A549 (cell line): ENCODE measurements at regions not wholly inside any gene's neighbourhood (a gene's known extent, or its start where the extent isn't known, plus 50 kb on each side); places are given as distances from the start of the nearest gene placed in this dataset.
A peak's percentile ranks its signal among the peaks of the same experiment; 100 is the strongest.

ENCODE experiments used
- ATAC-seq, 2 experiments: fragments of 200-7000 bp in 1 of 2; fragments of >200 bp in 1 of 2; cut with Nextera tagmentation in 1 of 2; cut with Tn5 transposase in 1 of 2; 3 replicates each; pipeline versions ENCODE4 v1.8.0 to v1.9.1; 2018 to 2020; ENCODE audit warnings: mild to moderate bottlenecking in 1 of 2, moderate library complexity in 1 of 2
- CTCF ChIA-PET: fragments of 300-600 bp; sonication (Branson Sonifier 250); formaldehyde crosslinking; extraction: SDS; loops from one replicate; lab custom pipeline; 2021; ENCODE audit warnings: antibody characterized with exemption, inconsistent platforms; lab: Yijun Ruan, JAX
- POLR2A ChIA-PET: fragments of 350-600 bp; formaldehyde crosslinking; extraction: SDS; loops from one replicate; lab custom pipeline; 2021; ENCODE audit warnings: antibody characterized with exemption, inconsistent platforms; lab: Yijun Ruan, JAX
- DNase-seq, 2 experiments: peaks; one replicate each; pipeline versions ENCODE4 v3.0.0 to v3.0.0-alpha.2; 2011 to 2016; ENCODE audit warnings: low read depth in 1 of 2, low spot score in 1 of 2
- FAIRE-seq: peaks from 2 replicates; lab custom pipeline; 2011; peaks lifted over from hg19 to GRCh38; lab: Jason Lieb, UNC
- H3K27ac ChIP-seq, 2 experiments: fragments of >200 bp; sonication (Bioruptor Twin); formaldehyde crosslinking; 3 replicates each; pipeline ENCODE4 v1.5.1; 2016 to 2017
- H3K4me1 ChIP-seq: fragments of >200 bp; sonication (Bioruptor Twin); formaldehyde crosslinking; 3 replicates; pipeline ENCODE4 v1.6.1; 2016
- H3K4me2 ChIP-seq: fragments of >200 bp; sonication (Bioruptor Twin); formaldehyde crosslinking; 3 replicates; pipeline ENCODE4 v1.6.1; 2016
- H3K4me3 ChIP-seq: fragments of >200 bp; sonication (Bioruptor Twin); formaldehyde crosslinking; 3 replicates; pipeline ENCODE4 v1.5.1; 2016
- H3K9me3 ChIP-seq: fragments of >200 bp; sonication (Bioruptor Twin); formaldehyde crosslinking; 3 replicates; pipeline ENCODE4 v1.6.1; 2016
- ATOH8 ChIP-seq: fragments of 250-450 bp; sonication (Bioruptor Pico); IDR thresholded peaks from 2 replicates; pipeline ENCODE4 v1.5.0; 2020; ENCODE audit warnings: low read depth, mild to moderate bottlenecking, moderate library complexity
- BCL3 ChIP-seq: fragments of >200 bp; sonication (Bioruptor Twin); formaldehyde crosslinking; IDR thresholded peaks from 3 replicates; pipeline ENCODE4 v1.6.1; 2016
- EHMT2 ChIP-seq: fragments of 200-600 bp; sonication (generic); IDR thresholded peaks from 2 replicates; pipeline ENCODE4 v1.6.1; 2016; ENCODE audit warnings: antibody characterized with exemption, low read depth, mild to moderate bottlenecking, moderate library complexity
- ELK1 ChIP-seq: fragments of 150-350 bp; IDR thresholded peaks from 2 replicates; pipeline ENCODE4 v1.6.1; 2014; ENCODE audit warnings: low read depth, mild to moderate bottlenecking, low read length
- ESRRA ChIP-seq: fragments of 150-350 bp; IDR thresholded peaks from 2 replicates; pipeline ENCODE4 v1.6.1; 2014; ENCODE audit warnings: mild to moderate bottlenecking, low read length, borderline replicate concordance
- GATA3 ChIP-seq: IDR thresholded peaks from 2 replicates; pipeline ENCODE4 v1.6.1; 2012; ENCODE audit warnings: borderline replicate concordance
- HDAC2 ChIP-seq: fragments of 200-600 bp; sonication (generic); IDR thresholded peaks from 2 replicates; pipeline ENCODE4 v1.6.1; 2016
- HMGXB4 ChIP-seq: fragments of 250-450 bp; sonication (Bioruptor Pico); IDR thresholded peaks from 2 replicates; pipeline ENCODE4 v1.5.0; 2021; ENCODE audit warnings: mild to moderate bottlenecking, moderate library complexity, borderline replicate concordance
- HOXA7 ChIP-seq: fragments of 250-450 bp; sonication (Bioruptor Pico); IDR thresholded peaks from 2 replicates; pipeline ENCODE4 v1.5.0; 2020; ENCODE audit warnings: mild to moderate bottlenecking, moderate library complexity
- JUNB ChIP-seq: fragments of >200 bp; sonication (Bioruptor Twin); formaldehyde crosslinking; IDR thresholded peaks from 2 replicates; pipeline ENCODE4 v1.6.1; 2016
- KDM1A ChIP-seq: fragments of 200-600 bp; sonication (generic); IDR thresholded peaks from 2 replicates; pipeline ENCODE4 v1.6.1; 2016; ENCODE audit warnings: low read depth, mild to moderate bottlenecking
- KDM5A ChIP-seq: fragments of 200-600 bp; sonication (generic); IDR thresholded peaks from 2 replicates; pipeline ENCODE4 v1.6.1; 2016; ENCODE audit warnings: antibody characterized with exemption, mild to moderate bottlenecking
- NPAS2 ChIP-seq: fragments of 250-450 bp; sonication (Bioruptor Pico); IDR thresholded peaks from 2 replicates; pipeline ENCODE4 v1.8.0; 2022; ENCODE audit warnings: mild to moderate bottlenecking, moderate library complexity, borderline replicate concordance
- RAD21 ChIP-seq, 2 experiments: fragments of >200 bp in 1 of 2; sonication (Bioruptor Twin) in 1 of 2; formaldehyde crosslinking in 1 of 2; IDR thresholded peaks in 1 of 2; conservative IDR thresholded peaks in 1 of 2; 2 replicates in 1 of 2; 3 replicates in 1 of 2; pipeline ENCODE4 v1.6.1; 2012 to 2018; ENCODE audit warnings: inconsistent platforms in 1 of 2
- RARB ChIP-seq: fragments of 250-450 bp; sonication (Bioruptor Pico); IDR thresholded peaks from 2 replicates; pipeline ENCODE4 v1.8.0; 2021; ENCODE audit warnings: mild to moderate bottlenecking, moderate library complexity
- REST ChIP-seq: fragments of 200-600 bp; sonication (generic); IDR thresholded peaks from 2 replicates; pipeline ENCODE4 v1.6.1; 2016; ENCODE audit warnings: antibody characterized with exemption, mild to moderate bottlenecking, moderate library complexity
- RFX5 ChIP-seq: fragments of 450-650 bp; IDR thresholded peaks from 2 replicates; pipeline ENCODE4 v1.7.1; 2014; ENCODE audit warnings: antibody characterized with exemption, mild to moderate bottlenecking, moderate library complexity
- SMC3 ChIP-seq: fragments of >200 bp; sonication (Bioruptor Twin); formaldehyde crosslinking; IDR thresholded peaks from 3 replicates; pipeline ENCODE4 v1.6.1; 2018; ENCODE audit warnings: inconsistent platforms
- ZC3H11A ChIP-seq: fragments of 450-650 bp; IDR thresholded peaks from 2 replicates; pipeline ENCODE4 v1.6.1; 2014; ENCODE audit warnings: antibody characterized with exemption, mild to moderate bottlenecking
- ZFP36 ChIP-seq: fragments of 450-650 bp; IDR thresholded peaks from 2 replicates; pipeline ENCODE4 v1.6.1; 2014; ENCODE audit warnings: borderline replicate concordance; ENCODE audit not compliant: partially characterized antibody
- WGBS: methylation state at CpG from one replicate; pipeline ENCODE4 v1.1.6; 2017; ENCODE audit errors: missing lambda C conversion rate; 5-methylcytosine and 5-hydroxymethylcytosine counted together

- no peak for FAIRE-seq
- POLR2A ChIA-PET, result no interaction called here
- H3K4me3 ChIP-seq, result no peak overlapping the region
- H3K4me2 ChIP-seq, result no peak overlapping the region
- H3K9me3 ChIP-seq, result 0 out of 3 replicates have a peak, but pooled peaks cover 2% of the 10 kb centered on the region
- WGBS, result 77% methylated on average over 8 of the region's 8 CpGs
- TF ChIP-seq RFX5, result no peak
- TF ChIP-seq BCL3, result no peak
- TF ChIP-seq JUNB, result no peak
- TF ChIP-seq ATOH8 (CRISPR knock-in tag), result no peak
- TF ChIP-seq KDM1A, result no peak
- no peak for TF ChIP-seq ESRRA
- TF ChIP-seq KDM5A, result no peak
- TF ChIP-seq HOXA7 (CRISPR knock-in tag), result no peak
- no peak for TF ChIP-seq EHMT2
- TF ChIP-seq SMC3, result no peak
- TF ChIP-seq GATA3, result no peak
- TF ChIP-seq HDAC2, result no peak
- TF ChIP-seq ZFP36, result no peak
- TF ChIP-seq, all 56 proteins: peak for 0
- no peak for ATAC-seq
- Histone ChIP-seq H3K4me1 (no peaks in the 10 kb centered on the region), H3K27ac (peak overlapping the region in 1 of 2 experiments; percentile 30; a peak in 3 of 6 replicates)
- CTCF ChIA-PET, result interaction anchor here (1.2 kb wide), 1 partner anchor 161 kb away, joined by 3 read pairs; no protein-coding TSS in a partner anchor
- no peak for DNase-seq
These were observed 243.0 kb downstream of the TOMM20 start for GRCh38 chr1:234885601-234886000.

DNA sequence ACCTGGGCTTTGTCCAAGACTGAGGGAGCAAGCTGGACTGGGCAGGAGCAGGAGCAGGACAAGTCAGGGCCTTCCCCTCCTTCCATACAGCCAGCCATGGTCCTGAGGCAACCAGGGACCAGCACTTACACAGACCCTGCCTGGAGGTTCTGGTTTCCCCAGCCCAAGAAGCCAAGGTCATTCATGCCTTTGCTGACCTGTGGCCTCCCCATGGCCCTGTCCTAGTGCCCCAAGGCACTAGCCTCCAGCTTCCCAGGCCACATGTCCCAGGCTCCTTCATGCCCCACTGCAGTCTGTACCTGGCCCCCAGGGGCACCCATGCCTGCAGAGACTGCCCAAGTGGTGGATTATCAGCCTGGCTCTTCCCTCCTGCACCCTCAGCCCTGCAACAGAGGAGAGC, 243.9 kb downstream of the TOMM20 start:
- ATAC-seq (peak in 1 of 2 experiments; percentile 20; a peak in 2 of 6 replicates), DNase-seq (no peak)
- CTCF ChIA-PET, result no interaction called here

More for the DNA sequence above, 243.9 kb downstream of the TOMM20 start:
- FAIRE-seq, result no peak
- 0 out of 3 replicates have a peak, but pooled peaks cover 2% of the 10 kb centered on the region for H3K9me3 ChIP-seq
- POLR2A ChIA-PET, result no interaction called here
- peak overlapping the region in 1 of 2 experiments; percentile 53; a peak in 1 of 6 replicates for H3K27ac ChIP-seq
- H3K4me3 ChIP-seq, result no peak overlapping the region
- TF ChIP-seq HMGXB4 (CRISPR knock-in tag) (no peak), RAD21 (conservative IDR thresholded peaks at IDR 0.05 in 1 of 2, IDR thresholded peaks at IDR 0.05 in 1 of 2) (no peak), ZFP36 (no peak), BCL3 (no peak), RARB (CRISPR knock-in tag) (no peak), ELK1 (no peak), SMC3 (no peak), NPAS2 (no peak), ZC3H11A (no peak), RFX5 (no peak), REST (no peak)
- no peak overlapping the region for H3K4me2 ChIP-seq
- H3K4me1 ChIP-seq, result no peaks in the 10 kb centered on the region
